ENCODE measurements at regions not wholly inside any gene's neighbourhood (a gene's known extent, or its start where the extent isn't known, plus 50 kb on each side); places are given as distances from the start of the nearest gene placed in this dataset.
A peak's percentile ranks its signal among the peaks of the same experiment; 100 is the strongest.
"Not testable (repeated sequence)": the region's sequence is repeated elsewhere in the genome, so short reads cannot be mapped to it uniquely, and the experiment has no call there.

DNA sequence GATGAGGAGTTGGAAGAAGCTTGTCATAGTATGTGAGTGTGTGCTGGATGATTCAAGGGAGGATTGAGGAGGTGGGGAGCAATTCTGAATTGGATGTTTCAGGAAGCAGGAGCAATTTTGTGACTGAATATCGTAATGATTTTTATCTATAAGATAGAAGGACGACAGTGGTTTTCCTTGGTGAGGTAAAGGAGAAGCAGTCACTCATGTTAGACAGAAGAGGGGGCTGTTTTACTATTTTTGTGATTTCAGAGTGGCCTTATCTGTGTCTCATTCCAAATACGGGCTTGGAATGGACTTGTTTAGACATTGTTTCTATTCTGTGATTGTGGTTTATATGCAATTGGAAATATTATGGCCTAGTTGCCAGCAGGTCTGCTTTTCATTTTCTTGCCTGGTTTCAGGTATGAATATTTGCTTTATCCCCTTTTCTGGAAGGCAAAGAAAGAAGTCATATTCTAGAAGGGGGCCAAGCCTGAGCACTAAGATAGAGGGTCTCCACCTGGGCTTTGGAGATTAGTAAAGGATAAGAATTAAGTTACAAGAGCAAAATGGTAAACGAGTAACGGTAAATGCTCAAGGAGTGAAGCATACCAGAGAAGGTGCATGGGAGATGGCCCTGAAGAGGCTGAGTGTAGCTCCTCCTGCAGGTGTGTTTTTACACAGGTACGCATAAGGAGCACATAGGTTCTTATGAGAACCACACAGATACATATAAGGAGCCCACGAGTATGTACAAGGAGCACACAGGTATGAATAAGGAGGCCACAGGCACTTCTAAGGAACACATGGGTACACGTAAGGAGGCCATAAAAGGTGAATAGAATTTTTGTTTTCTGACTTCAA, 124.6 kb upstream of the KCNAB1 start:
- TF ChIP-seq, protein P1, sequence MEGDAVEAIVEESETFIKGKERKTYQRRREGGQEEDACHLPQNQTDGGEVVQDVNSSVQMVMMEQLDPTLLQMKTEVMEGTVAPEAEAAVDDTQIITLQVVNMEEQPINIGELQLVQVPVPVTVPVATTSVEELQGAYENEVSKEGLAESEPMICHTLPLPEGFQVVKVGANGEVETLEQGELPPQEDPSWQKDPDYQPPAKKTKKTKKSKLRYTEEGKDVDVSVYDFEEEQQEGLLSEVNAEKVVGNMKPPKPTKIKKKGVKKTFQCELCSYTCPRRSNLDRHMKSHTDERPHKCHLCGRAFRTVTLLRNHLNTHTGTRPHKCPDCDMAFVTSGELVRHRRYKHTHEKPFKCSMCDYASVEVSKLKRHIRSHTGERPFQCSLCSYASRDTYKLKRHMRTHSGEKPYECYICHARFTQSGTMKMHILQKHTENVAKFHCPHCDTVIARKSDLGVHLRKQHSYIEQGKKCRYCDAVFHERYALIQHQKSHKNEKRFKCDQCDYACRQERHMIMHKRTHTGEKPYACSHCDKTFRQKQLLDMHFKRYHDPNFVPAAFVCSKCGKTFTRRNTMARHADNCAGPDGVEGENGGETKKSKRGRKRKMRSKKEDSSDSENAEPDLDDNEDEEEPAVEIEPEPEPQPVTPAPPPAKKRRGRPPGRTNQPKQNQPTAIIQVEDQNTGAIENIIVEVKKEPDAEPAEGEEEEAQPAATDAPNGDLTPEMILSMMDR (IDR thresholded peaks at IDR 0.05; ENCODE audit: unreplicated experiment): peak; percentile 45
- no peak overlapping the region for H3K27ac Mint-ChIP-seq (ENCODE audit: unreplicated experiment)
- no peak for DNase-seq (ENCODE audit: low spot score)
- no peaks in the 10 kb centered on the region for H3K36me3 Mint-ChIP-seq (ENCODE audit: low read depth, unreplicated experiment)
- H3K4me1 Mint-ChIP-seq (ENCODE audit: unreplicated experiment): peaks cover 9% of the 10 kb centered on the region
- H3K9me3 Mint-ChIP-seq (ENCODE audit: unreplicated experiment): no peaks in the 10 kb centered on the region
- H3K27me3 Mint-ChIP-seq (ENCODE audit: unreplicated experiment): peaks cover 1% of the 10 kb centered on the region
- no peak overlapping the region for H3K4me3 Mint-ChIP-seq (ENCODE audit: unreplicated experiment)

DNA sequence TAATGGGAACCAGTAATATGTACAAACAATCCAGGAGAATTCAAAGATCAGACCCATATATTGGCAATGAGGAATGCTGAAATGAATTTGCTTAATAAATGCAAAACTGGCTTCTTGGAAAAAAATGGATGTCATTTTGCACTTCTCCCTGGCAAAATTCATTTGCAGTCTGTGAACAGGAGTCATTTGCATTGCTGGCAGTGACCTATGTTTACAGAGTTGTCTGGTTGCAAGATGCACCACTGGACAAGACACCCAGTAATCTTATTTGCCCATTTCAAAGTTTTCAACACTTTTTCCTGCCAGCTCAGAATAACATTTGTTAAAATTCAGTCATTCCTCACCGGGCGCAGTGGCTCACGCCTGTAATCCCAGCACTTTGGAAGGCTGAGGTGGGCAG, 123.5 kb upstream of the KCNAB1 start:
- Mint-ChIP-seq H3K27ac (ENCODE audit: unreplicated experiment) (no peak overlapping the region), H3K9me3 (ENCODE audit: unreplicated experiment) (no peaks in the 10 kb centered on the region)
- TF ChIP-seq, protein P1 (IDR thresholded peaks at IDR 0.05; ENCODE audit: unreplicated experiment): no peak

GRCh38 chr3:155998173-155998572, 122.2 kb upstream of the KCNAB1 start:
- H3K9me3 Mint-ChIP-seq (ENCODE audit: unreplicated experiment); H3K4me3 Mint-ChIP-seq (ENCODE audit: unreplicated experiment); H3K27me3 Mint-ChIP-seq (ENCODE audit: unreplicated experiment); H3K27ac Mint-ChIP-seq (ENCODE audit: unreplicated experiment); DNase-seq (ENCODE audit: low spot score); H3K36me3 Mint-ChIP-seq (ENCODE audit: low read depth, unreplicated experiment); H3K4me1 Mint-ChIP-seq (ENCODE audit: unreplicated experiment): not testable (repeated sequence)

More for the DNA sequence above, 123.5 kb upstream of the KCNAB1 start:
- no peaks in the 10 kb centered on the region for H3K4me1 Mint-ChIP-seq (ENCODE audit: unreplicated experiment)
- H3K27me3 Mint-ChIP-seq (ENCODE audit: unreplicated experiment): peaks cover 1% of the 10 kb centered on the region
- H3K36me3 Mint-ChIP-seq (ENCODE audit: low read depth, unreplicated experiment): no peaks in the 10 kb centered on the region
- no peak overlapping the region for H3K4me3 Mint-ChIP-seq (ENCODE audit: unreplicated experiment)
- DNase-seq (ENCODE audit: low spot score): no peak

- Mint-ChIP-seq H3K9me3 (ENCODE audit: unreplicated experiment) (no peaks in the 10 kb centered on the region), H3K4me1 (ENCODE audit: unreplicated experiment) (no peaks in the 10 kb centered on the region), H3K27me3 (ENCODE audit: unreplicated experiment) (no peaks in the 10 kb centered on the region), H3K4me3 (ENCODE audit: unreplicated experiment) (no peak overlapping the region), H3K36me3 (ENCODE audit: low read depth, unreplicated experiment) (no peaks in the 10 kb centered on the region), H3K27ac (ENCODE audit: unreplicated experiment) (no peak overlapping the region)
- TF ChIP-seq, protein P1 (IDR thresholded peaks at IDR 0.05; ENCODE audit: unreplicated experiment): no peak
- no peak for DNase-seq (ENCODE audit: low spot score)
These were observed 114.6 kb upstream of the KCNAB1 start for GRCh38 chr3:156005736-156006135.

DNA sequence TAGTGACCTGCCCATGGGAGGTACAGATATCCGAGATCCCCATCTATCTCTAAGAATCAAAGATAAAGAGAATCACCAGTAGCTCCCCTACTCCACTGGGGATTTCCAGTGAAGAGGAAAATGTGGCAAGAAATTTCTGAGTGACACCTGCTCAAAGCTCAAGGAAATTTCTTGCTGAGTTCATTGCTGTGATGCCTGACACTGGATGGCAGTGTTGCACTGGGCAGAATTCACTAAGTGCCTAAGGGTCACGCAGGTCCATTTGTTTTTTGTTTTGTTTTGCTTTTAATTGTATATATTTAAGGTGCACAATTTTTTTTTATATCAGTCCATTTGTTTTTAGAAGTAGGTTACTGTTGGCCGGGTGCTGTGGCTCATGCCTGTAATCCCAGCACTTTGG, 109.5 kb upstream of the KCNAB1 start:
- TF ChIP-seq, protein P1 (IDR thresholded peaks at IDR 0.05; ENCODE audit: unreplicated experiment): no peak

More for the DNA sequence above, 109.5 kb upstream of the KCNAB1 start:
- no peak overlapping the region for H3K27ac Mint-ChIP-seq (ENCODE audit: unreplicated experiment)
- no peaks in the 10 kb centered on the region for H3K36me3 Mint-ChIP-seq (ENCODE audit: low read depth, unreplicated experiment)
- DNase-seq (ENCODE audit: low spot score): peak; percentile 44
- H3K4me3 Mint-ChIP-seq (ENCODE audit: unreplicated experiment): no peak overlapping the region
- H3K9me3 Mint-ChIP-seq (ENCODE audit: unreplicated experiment): no peaks in the 10 kb centered on the region
- H3K4me1 Mint-ChIP-seq (ENCODE audit: unreplicated experiment): no peaks in the 10 kb centered on the region
- H3K27me3 Mint-ChIP-seq (ENCODE audit: unreplicated experiment): no peaks in the 10 kb centered on the region

Data from endothelial cell (in vitro differentiated cells).